GM19455 (cell line): ENCODE measurements at regions not wholly inside any gene's neighbourhood (a gene's known extent, or its start where the extent isn't known, plus 50 kb on each side); places are given as distances from the start of the nearest gene placed in this dataset.

Experiments used
- ATAC-seq: cut with Tn5 transposase; IDR thresholded peaks from one replicate; pipeline ENCODE4 v1.9.1; 2021; ENCODE audit not compliant: unreplicated experiment

- no peak for ATAC-seq
Observed at GRCh38 chr1:82423174-82423815, 622.6 kb downstream of the ADGRL2 start.

- no peak for ATAC-seq
Observed at GRCh38 chr1:82421782-82422181, 621.0 kb downstream of the ADGRL2 start.

GRCh38 chr1:82420584-82420983, 619.9 kb downstream of the ADGRL2 start:
- ATAC-seq, result no peak

GRCh38 chr1:82411605-82412004, 610.9 kb downstream of the ADGRL2 start:
- no peak for ATAC-seq

GRCh38 chr1:82405333-82405732, 604.6 kb downstream of the ADGRL2 start:
- no peak for ATAC-seq

GRCh38 chr1:82401116-82401515, 600.4 kb downstream of the ADGRL2 start:
- no peak for ATAC-seq

- ATAC-seq, result no peak
Observed at GRCh38 chr1:82400521-82400920, 599.8 kb downstream of the ADGRL2 start.

- ATAC-seq, result no peak
Observed at GRCh38 chr1:82399093-82399492, 598.4 kb downstream of the ADGRL2 start.

GRCh38 chr1:82398357-82398756, 597.6 kb downstream of the ADGRL2 start:
- no peak for ATAC-seq

- no peak for ATAC-seq
Observed at GRCh38 chr1:82395440-82395839, 594.7 kb downstream of the ADGRL2 start.

GRCh38 chr1:82392946-82393345, 592.2 kb downstream of the ADGRL2 start:
- no peak for ATAC-seq

GRCh38 chr1:82392513-82392912, 591.8 kb downstream of the ADGRL2 start:
- ATAC-seq, result no peak

- ATAC-seq, result no peak
Observed at GRCh38 chr1:82391712-82392111, 591.0 kb downstream of the ADGRL2 start.

GRCh38 chr1:82390627-82391026, 589.9 kb downstream of the ADGRL2 start:
- ATAC-seq, result no peak

- no peak for ATAC-seq
Observed at GRCh38 chr1:82388679-82389078, 587.9 kb downstream of the ADGRL2 start.

- no peak for ATAC-seq
Observed at GRCh38 chr1:82387012-82387366, 586.3 kb downstream of the ADGRL2 start.

- ATAC-seq, result no peak
Observed at GRCh38 chr1:82386365-82387011, 585.8 kb downstream of the ADGRL2 start.

- ATAC-seq, result no peak
Observed at GRCh38 chr1:82384776-82385175, 584.0 kb downstream of the ADGRL2 start.

- ATAC-seq, result no peak
Observed at GRCh38 chr1:82377201-82377884, 576.6 kb downstream of the ADGRL2 start.

GRCh38 chr1:82373710-82374109, 573.0 kb downstream of the ADGRL2 start:
- ATAC-seq, result no peak

- no peak for ATAC-seq
Observed at GRCh38 chr1:82371844-82372498, 571.2 kb downstream of the ADGRL2 start.

GRCh38 chr1:82367456-82367855, 566.7 kb downstream of the ADGRL2 start:
- no peak for ATAC-seq
